Endothelial cell of umbilical vein (primary cell): ENCODE measurements at regions not wholly inside any gene's neighbourhood (a gene's known extent, or its start where the extent isn't known, plus 50 kb on each side); places are given as distances from the start of the nearest gene placed in this dataset.

Source experiments
- EZH2 ChIP-seq: IDR thresholded peaks from 2 replicates; pipeline ENCODE4 v1.6.1; 2012; ENCODE audit warnings: borderline replicate concordance, low read depth, mild to moderate bottlenecking, moderate library complexity, low read length, inconsistent platforms; ENCODE audit not compliant: severe bottlenecking
- TF ChIP-seq, protein P1 (sequence below), 2 donors: IDR thresholded peaks; 1 replicate in 1 of 2; 2 replicates in 1 of 2; pipeline ENCODE4 v1.5.1; 2011; ENCODE audit warnings: low read length in 2 of 2, mild to moderate bottlenecking in 2 of 2, moderate library complexity in 2 of 2, control low read depth in 1 of 2, inconsistent platforms in 1 of 2, low read depth in 1 of 2; ENCODE audit not compliant: insufficient read depth in 1 of 2; ENCODE audit errors: extremely low read depth in 1 of 2

DNA sequence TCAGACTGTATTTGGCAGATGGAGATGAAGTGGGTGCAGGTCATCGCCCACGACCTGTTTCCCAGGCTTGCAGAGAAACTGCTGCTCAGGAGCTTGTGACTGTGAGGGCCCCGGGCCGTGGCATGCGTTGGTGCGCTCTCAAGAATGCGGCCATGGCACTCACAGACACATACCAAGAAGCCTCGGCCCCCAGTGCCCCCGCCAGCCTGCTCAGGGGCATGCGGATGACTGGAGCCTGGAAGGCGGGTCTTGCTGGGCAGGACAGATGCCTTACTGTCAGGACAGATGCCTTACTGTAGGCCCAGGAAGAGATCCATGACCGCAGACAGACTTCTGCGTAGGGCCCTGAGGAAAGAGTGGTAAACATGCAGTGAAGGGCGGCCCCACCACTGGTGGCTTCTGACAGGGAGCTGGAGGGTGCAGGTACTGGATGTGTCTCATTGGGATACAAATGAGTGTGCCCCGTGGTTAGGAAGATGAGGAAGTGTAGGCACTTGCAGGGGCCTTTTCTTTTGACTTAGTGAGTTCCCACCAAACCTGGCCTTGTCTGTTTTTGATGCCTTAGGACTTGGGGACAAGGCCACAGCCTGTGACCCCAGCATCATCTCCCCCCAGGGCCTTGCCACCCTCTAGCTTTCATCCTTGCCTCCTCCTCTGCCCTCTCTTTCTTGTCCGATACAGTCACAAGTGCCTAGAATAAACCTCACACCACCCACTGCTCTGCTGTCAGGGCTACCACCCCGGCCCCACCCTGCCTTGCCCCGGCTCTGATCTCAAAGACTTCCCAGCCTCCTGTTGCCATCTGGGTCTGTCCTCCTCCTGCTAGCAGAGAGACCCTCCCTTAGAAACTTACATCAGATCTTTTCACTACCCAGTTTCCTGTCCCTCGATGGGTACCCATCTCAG, 68.8 kb upstream of the ABL1 start:
- TF ChIP-seq, protein P1, sequence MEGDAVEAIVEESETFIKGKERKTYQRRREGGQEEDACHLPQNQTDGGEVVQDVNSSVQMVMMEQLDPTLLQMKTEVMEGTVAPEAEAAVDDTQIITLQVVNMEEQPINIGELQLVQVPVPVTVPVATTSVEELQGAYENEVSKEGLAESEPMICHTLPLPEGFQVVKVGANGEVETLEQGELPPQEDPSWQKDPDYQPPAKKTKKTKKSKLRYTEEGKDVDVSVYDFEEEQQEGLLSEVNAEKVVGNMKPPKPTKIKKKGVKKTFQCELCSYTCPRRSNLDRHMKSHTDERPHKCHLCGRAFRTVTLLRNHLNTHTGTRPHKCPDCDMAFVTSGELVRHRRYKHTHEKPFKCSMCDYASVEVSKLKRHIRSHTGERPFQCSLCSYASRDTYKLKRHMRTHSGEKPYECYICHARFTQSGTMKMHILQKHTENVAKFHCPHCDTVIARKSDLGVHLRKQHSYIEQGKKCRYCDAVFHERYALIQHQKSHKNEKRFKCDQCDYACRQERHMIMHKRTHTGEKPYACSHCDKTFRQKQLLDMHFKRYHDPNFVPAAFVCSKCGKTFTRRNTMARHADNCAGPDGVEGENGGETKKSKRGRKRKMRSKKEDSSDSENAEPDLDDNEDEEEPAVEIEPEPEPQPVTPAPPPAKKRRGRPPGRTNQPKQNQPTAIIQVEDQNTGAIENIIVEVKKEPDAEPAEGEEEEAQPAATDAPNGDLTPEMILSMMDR (IDR thresholded peaks at IDR 0.05; ENCODE audit: extremely low read depth in 1 of 2, insufficient read depth in 1 of 2, low read depth in 1 of 2, low read length in 2 of 2): no peak
- TF ChIP-seq EZH2: no peak
